Cardiac fibroblast (primary cell): ENCODE measurements at regions not wholly inside any gene's neighbourhood (a gene's known extent, or its start where the extent isn't known, plus 50 kb on each side); places are given as distances from the start of the nearest gene placed in this dataset.

ENCODE experiments used
- DNase-seq, 2 donors: peaks; one replicate each; pipeline versions ENCODE4 v3.0.0 to v3.0.0-alpha.2; 2010; ENCODE audit warnings: low read depth in 2 of 2
- H3K4me3 ChIP-seq, 2 donors: replicated peaks in 1 of 2; 1 replicate in 1 of 2; 2 replicates in 1 of 2; pipeline ENCODE4 v1.5.1; 2011; ENCODE audit warnings: low read depth in 2 of 2, low read length in 2 of 2, mild to moderate bottlenecking in 2 of 2, moderate library complexity in 1 of 2
- TF ChIP-seq, protein P1 (sequence below): IDR thresholded peaks from one replicate; pipeline ENCODE4 v1.5.1; 2011; ENCODE audit warnings: low read depth, mild to moderate bottlenecking, low read length, inconsistent platforms

DNA sequence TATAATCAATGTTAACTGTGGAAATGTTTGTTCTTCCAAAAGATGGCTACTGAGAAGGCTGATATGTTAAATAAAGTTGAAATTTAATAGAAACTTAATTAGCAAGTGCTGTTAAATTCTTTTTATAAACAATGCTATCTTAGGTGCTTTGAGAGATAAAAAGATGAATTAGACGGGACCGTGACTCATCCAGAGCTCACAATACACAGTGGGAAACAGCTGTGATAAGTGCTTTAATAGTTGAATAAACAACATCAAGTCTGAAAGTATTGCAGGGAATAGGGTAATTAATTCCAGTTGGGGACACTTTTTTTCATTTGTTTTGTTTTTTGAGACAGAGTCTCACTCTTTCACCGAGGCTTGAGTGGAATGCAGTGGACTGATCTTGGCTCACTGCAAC lies 85.5 kb upstream of the DTNA start:
- TF ChIP-seq, protein P1, sequence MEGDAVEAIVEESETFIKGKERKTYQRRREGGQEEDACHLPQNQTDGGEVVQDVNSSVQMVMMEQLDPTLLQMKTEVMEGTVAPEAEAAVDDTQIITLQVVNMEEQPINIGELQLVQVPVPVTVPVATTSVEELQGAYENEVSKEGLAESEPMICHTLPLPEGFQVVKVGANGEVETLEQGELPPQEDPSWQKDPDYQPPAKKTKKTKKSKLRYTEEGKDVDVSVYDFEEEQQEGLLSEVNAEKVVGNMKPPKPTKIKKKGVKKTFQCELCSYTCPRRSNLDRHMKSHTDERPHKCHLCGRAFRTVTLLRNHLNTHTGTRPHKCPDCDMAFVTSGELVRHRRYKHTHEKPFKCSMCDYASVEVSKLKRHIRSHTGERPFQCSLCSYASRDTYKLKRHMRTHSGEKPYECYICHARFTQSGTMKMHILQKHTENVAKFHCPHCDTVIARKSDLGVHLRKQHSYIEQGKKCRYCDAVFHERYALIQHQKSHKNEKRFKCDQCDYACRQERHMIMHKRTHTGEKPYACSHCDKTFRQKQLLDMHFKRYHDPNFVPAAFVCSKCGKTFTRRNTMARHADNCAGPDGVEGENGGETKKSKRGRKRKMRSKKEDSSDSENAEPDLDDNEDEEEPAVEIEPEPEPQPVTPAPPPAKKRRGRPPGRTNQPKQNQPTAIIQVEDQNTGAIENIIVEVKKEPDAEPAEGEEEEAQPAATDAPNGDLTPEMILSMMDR: no peak
- peak in 1 of 2 donors; percentile 14 for DNase-seq
- H3K4me3 ChIP-seq: no peak overlapping the region

DNA sequence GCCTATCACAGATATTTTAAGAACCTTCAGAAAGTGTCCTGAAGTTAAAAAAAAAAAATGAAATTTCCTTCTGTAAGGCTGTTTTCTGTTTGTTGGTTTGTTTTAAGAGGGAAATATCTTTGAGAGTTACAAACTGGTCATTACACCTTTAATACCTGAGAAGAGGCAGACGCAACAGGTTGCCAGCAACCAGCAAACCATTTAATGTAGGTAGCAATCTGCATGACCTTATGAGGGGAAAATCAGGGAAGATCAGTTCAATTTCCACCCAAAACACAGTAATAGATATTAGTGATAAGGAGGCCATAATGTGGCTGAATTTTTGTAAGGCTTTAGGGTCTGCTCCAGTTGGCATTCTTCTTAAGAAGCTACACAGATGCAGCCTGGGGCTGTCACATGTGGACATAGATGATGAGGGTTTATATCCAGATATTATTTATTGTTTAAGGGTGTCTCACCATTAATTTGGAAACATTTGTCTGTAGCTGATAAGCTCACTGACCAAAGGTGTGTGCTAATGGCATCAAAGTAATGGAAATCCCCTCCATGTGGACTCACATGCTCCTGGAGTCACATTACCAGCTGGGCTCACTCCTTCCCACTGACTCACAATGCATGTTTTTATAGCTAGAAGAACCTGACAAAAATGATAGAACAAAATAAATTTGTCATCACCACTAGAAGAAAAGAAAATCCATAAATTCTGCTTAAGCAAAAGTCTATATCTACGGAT lies 83.5 kb upstream of the DTNA start:
- peak in 1 of 2 donors; percentile 45 for DNase-seq
- TF ChIP-seq, protein P1: no peak
- no peak overlapping the region for H3K4me3 ChIP-seq

DNA sequence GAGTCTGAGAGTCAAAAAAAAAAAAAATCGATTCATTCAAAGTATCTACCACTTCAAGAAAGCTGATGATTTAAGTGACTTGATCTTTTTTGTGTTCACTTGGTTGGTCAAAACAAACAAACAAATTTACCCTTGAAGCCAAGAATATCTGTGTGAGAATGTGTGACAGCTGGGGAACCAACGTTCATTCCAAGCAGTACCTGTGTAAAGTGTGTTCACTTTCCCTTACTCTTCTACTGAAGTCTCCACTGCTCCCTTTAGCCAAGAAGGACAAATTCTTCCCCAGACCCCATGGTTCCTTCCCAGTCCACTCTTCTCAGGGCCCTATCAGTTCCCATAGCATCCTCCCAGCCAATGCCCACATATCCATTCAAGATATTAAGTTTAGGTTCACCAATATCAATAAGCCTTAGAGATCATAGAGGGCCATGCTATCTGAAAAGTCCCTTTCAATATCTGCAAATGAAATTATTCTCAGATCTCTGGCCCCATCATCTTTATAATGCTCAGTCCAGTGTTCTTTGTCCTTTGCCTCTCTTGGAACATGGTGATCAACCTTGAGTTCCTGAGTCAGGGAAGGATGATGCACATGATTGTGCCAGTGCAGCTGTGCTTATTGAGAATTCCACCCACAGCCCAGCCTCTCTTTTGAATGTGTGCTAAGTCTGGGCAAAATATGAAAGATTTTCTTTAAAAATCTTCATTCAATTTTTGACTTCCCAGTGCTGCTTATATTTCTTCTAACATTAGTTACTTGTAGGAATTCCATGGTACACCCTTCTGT lies 82.8 kb upstream of the DTNA start:
- DNase-seq: no peak
- TF ChIP-seq, protein P1: no peak
- no peak overlapping the region for H3K4me3 ChIP-seq

DNA sequence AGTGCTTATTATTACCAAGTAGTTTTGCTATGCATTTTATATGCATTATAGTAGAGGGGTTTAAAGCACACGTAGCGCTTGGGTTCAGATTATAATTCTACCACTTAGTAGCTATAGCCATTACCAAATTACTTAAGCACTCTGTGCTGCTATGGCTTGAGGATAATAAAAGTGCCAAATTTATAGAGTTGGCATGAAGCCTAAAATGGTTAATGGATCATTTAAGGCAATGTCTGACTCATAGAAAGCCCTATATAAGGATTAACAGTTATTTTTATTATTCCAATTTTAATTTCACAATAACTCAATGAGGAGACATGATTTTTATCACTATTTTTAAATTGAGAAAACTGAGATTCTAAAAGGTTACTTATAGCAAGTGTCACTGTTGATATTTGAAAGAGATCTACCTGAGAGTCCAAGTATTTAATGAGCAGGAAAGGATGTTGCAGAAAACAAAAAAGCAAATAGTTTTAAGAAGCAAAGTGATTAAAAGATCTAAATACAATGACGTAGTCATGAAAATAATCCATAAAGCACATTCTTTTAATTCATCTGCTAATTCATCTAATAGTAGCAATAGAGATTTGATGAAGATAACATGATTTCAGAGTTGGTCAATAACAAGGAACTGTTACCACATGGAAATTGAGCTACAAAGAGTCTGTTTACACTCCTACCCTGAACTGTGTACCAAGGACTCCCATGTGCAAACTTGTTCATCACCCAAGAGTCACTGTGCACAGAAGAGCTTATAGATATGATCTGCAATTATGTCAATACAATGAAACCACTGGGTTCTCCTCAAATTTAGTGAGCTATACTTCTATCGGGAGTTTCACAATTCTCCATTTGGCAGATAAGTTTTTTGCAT lies 78.8 kb upstream of the DTNA start:
- H3K4me3 ChIP-seq: no peak overlapping the region
- no peak for DNase-seq
- TF ChIP-seq, protein P1: no peak

DNA sequence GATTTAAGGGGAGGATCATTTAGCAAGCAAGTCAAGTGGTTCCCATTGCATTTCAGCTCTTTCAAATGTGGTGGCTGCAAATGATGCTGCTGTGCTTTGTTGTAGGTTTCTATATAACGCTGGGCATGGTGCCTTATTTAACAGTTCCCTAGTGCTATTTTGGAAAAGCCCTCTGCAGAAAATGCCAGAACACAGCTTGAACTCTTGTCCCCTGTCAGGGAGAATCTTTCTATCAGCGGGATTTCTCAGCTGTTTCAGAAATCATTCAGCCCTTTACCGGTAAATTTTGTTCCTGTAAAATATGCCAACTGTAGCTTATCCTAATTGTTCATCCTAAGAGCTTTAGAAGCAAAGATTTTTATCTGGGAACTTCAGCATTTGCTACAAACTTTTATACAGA lies 77.8 kb upstream of the DTNA start:
- no peak for DNase-seq
- TF ChIP-seq, protein P1: no peak
- no peak overlapping the region for H3K4me3 ChIP-seq

DNA sequence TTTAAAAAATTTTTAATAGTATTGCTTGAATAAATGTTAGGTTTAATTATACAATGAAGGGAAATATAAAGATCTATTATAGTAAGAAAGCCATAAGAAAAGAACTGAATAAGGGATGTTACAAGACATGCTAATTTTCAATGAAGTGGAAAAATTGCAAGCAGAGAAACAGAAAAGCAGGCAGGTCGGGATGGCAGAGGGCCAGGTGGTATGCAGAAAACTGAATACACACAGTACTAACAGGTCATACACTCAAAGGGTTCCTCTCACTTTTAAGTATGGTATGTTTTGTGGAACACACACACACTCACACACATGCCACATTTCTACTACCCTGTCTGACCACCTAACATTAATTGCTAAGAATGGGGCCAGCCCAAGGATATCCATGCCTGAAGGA lies 76.7 kb upstream of the DTNA start:
- H3K4me3 ChIP-seq: no peak overlapping the region
- no peak for DNase-seq
- TF ChIP-seq, protein P1: no peak
